ENCODE measurements at regions not wholly inside any gene's neighbourhood (a gene's known extent, or its start where the extent isn't known, plus 50 kb on each side); places are given as distances from the start of the nearest gene placed in this dataset.

DNA sequence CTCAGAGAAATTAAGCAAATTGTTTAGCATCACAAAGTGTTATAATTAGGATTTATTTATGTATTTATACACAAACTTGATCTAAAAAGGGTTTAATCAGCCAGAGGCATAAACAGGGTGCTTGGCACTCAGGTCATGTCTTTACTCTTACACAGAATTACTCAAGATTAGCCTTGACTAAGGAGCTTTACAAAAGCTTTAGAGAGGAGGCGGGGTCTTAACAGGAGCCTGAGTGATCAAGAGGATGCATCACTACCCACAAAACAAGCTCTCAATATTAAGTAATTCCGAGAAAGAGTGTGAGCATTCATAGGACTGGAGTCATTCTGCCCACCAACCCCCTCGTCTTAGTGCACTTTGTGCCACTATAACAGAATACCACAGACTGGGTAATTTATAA is 103.0 kb downstream of the SPATA19 start:
- Mint-ChIP-seq H3K27me3 (peaks cover 5% of the 10 kb centered on the region), H3K4me1 (no peaks in the 10 kb centered on the region), H3K27ac (no peak overlapping the region), H3K4me3 (no peak overlapping the region), H3K9me3 (ENCODE audit: low read depth) (peaks cover 2% of the 10 kb centered on the region), H3K36me3 (ENCODE audit: low read depth) (no peaks in the 10 kb centered on the region)
- DNase-seq: no peak
- ChIA-PET CTCF (interaction anchor here (0.5 kb wide), 1 partner anchor 308 kb away, joined by 3 read pairs; no protein-coding TSS in a partner anchor), POLR2A (no interaction called here)
- peak; percentile 44 for ATAC-seq
- intact Hi-C loops (cut with DNase I, micrococcal nuclease): no loop called here

DNA sequence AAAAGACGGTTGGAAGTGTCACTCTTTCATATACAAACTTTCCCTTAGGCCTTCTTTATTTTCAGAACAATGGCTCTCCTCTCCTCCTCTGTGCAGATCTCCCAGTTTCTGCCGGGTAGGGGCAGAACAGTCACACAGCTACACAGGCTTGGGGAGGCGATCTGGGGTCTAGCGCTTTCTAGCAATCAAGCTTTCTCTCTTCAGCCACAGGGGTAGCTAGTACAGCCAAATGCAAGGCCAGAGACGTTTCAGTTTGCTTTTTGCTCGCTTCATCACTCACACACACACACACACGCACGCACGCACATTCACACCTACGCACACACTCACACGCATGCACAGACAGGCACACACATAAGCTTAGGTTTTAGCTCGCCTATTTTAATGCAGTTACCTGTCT is 104.3 kb downstream of the SPATA19 start:
- ChIA-PET CTCF (no interaction called here), POLR2A (no interaction called here)
- no peaks in the 10 kb centered on the region for H3K36me3 Mint-ChIP-seq (ENCODE audit: low read depth)
- H3K4me1 Mint-ChIP-seq: no peaks in the 10 kb centered on the region
- ATAC-seq (no peak), DNase-seq (no peak)
- peaks cover 2% of the 10 kb centered on the region for H3K9me3 Mint-ChIP-seq (ENCODE audit: low read depth)
- H3K27me3 Mint-ChIP-seq: peaks cover 3% of the 10 kb centered on the region
- intact Hi-C loops (cut with DNase I, micrococcal nuclease): no loop called here
- H3K4me3 Mint-ChIP-seq: no peak overlapping the region
- H3K27ac Mint-ChIP-seq: no peak overlapping the region

DNA sequence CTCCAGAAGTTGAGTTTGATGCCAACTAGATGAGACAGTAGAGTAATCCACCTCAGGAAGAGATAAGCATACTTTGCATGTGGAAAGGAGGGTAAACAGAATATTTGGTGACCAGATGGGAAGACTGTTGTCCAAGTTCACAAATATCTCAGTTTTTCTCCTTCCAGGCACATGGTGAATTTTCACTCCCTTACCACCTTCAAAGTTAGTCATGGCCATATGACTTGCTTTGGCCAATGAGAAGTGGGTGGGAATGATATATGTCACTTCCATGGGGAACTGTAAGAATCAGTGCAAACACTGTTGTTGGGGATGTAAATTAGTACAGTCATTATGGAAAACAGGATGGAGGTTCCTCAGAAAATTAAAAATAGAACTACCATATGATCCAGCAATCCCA is 105.8 kb downstream of the SPATA19 start:
- ChIA-PET POLR2A (no interaction called here), CTCF (no interaction called here)
- Mint-ChIP-seq H3K27ac (no peak overlapping the region), H3K27me3 (peaks cover 3% of the 10 kb centered on the region), H3K9me3 (ENCODE audit: low read depth) (peaks cover 2% of the 10 kb centered on the region), H3K36me3 (ENCODE audit: low read depth) (no peaks in the 10 kb centered on the region), H3K4me1 (no peaks in the 10 kb centered on the region), H3K4me3 (no peak overlapping the region)
- ATAC-seq (no peak), DNase-seq (no peak)
- intact Hi-C loops (cut with DNase I, micrococcal nuclease): no loop called here

DNA sequence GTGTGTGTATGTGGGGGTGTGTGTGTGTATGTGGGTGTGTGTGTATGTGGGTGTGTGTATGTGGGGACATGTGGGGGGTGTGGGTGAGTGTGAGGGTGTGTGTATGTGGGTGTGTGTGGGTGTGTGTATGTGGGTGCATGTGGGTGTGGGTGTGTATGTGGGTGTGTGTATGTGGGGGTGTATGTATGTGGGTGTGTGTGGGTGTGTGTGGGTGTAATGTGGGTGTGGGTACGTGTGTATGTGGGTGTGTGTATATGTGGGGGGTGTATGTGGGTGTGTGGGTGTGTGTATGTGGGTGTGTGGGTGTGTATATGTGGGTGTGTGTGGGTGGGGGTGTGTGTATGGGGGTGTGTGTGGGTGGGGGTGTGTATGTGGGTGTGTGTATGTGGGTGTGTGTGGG is 106.7 kb downstream of the SPATA19 start:
- Mint-ChIP-seq H3K4me3 (no peak overlapping the region), H3K27me3 (peaks cover 3% of the 10 kb centered on the region), H3K27ac (no peak overlapping the region), H3K9me3 (ENCODE audit: low read depth) (peaks cover 2% of the 10 kb centered on the region), H3K36me3 (ENCODE audit: low read depth) (no peaks in the 10 kb centered on the region), H3K4me1 (no peaks in the 10 kb centered on the region)
- ChIA-PET POLR2A (no interaction called here), CTCF (no interaction called here)
- no peak for DNase-seq
- intact Hi-C loops (cut with DNase I, micrococcal nuclease): no loop called here
- ATAC-seq: no peak

DNA sequence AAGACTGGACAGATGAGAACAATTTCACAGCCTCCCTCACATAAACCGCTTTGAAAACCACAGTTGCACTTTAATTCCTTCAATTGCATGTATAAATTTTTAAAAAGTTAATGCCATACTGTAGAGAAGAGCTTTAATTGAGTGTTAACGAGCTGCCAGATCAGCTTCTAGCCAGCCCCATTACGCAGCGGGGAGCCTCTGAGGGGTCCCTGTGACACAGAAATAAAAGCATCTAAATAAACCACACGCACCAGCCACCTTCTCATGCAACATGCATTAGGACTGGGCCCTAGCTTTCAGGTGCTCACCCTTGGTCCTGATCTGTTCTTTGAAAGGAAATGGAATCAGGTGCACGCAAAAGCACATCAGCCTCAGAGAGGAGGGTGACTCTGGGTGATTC is 111.7 kb downstream of the SPATA19 start:
- H3K9me3 Mint-ChIP-seq (ENCODE audit: low read depth): peaks cover 2% of the 10 kb centered on the region
- H3K27ac Mint-ChIP-seq: no peak overlapping the region
- intact Hi-C loops (cut with DNase I, micrococcal nuclease): no loop called here
- no peaks in the 10 kb centered on the region for H3K4me1 Mint-ChIP-seq
- ATAC-seq (no peak), DNase-seq (no peak)
- CTCF ChIA-PET: no interaction called here
- H3K4me3 Mint-ChIP-seq: no peak overlapping the region
- POLR2A ChIA-PET: no interaction called here
- H3K36me3 Mint-ChIP-seq (ENCODE audit: low read depth): no peaks in the 10 kb centered on the region
- H3K27me3 Mint-ChIP-seq: no peaks in the 10 kb centered on the region

DNA sequence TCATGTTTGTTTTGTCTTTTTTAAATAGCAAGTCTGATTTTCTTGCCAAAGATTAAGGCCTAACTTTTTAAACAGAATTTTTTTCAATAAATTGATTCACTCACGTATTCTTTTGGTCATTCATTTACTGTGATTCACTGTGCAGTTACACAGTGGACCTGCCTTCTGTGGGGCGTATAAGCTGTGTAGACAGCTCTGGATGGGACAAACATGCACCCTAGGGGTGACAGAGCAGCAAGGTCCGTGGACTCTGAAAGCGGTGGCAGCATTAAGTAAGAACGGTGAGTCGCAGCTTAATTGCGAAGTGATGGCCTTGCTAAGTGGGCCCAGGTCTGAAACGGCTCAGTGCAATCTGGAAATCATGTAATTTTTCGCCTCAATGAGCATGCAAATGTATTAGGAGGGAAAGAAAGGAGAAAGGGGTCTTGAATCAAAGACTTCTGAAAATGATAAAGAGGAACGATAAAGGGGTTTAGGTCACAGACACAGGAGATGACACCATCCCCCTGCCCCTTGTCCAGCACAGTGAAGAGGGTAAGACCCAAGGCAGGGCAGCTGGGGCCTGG is 113.1 kb downstream of the SPATA19 start:
- ChIA-PET CTCF (no interaction called here), POLR2A (no interaction called here)
- DNase-seq: no peak
- no peaks in the 10 kb centered on the region for H3K36me3 Mint-ChIP-seq (ENCODE audit: low read depth)
- intact Hi-C loops (cut with DNase I, micrococcal nuclease): no loop called here
- H3K27me3 Mint-ChIP-seq: no peaks in the 10 kb centered on the region
- no peak for ATAC-seq
- H3K9me3 Mint-ChIP-seq (ENCODE audit: low read depth): no peaks in the 10 kb centered on the region
- no peak overlapping the region for H3K4me3 Mint-ChIP-seq
- no peak overlapping the region for H3K27ac Mint-ChIP-seq
- H3K4me1 Mint-ChIP-seq: no peaks in the 10 kb centered on the region

DNA sequence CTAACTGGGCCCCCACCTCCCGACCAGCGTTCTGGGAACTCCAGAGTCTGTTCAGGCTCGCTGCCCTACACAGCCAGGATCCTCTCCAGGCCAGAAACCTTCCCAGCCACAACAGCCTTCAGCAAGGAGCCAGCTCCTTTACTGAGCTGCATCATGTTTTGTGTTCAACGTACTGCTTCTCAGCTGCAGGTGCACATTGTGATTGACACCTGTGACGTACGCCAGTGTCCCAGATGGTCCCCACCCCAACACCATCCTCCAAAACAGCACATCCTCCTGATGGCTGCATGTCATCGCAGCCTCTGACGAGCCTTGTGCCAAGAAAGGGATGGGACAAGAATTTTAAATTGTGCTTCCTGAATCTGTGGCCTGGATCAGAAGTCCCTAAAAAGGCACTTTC is 117.5 kb downstream of the SPATA19 start:
- Mint-ChIP-seq H3K36me3 (ENCODE audit: low read depth) (no peaks in the 10 kb centered on the region), H3K27me3 (no peaks in the 10 kb centered on the region)

DNA sequence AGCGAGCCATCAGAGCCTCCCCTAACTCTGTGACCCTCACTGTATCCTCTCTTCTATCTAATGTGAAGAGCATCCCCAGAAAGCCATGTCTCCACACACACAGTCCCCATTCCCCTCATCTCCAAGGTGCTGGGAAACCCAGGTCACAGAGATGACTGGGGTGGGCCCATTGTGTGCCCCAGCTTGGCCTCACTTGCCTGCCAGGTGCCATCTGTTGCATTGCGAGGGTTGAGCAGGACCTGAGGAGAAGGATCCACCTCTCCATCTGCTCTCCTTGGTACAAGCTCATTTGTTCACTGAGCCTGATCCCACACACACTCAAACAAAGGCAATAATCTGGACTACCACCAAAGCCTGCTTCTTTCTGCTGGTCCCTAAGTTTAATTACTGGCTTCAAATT is 118.8 kb downstream of the SPATA19 start:
- ChIA-PET POLR2A (no interaction called here), CTCF (no interaction called here)
- Mint-ChIP-seq H3K36me3 (ENCODE audit: low read depth) (no peaks in the 10 kb centered on the region), H3K27me3 (no peaks in the 10 kb centered on the region), H3K9me3 (ENCODE audit: low read depth) (no peaks in the 10 kb centered on the region), H3K27ac (no peak overlapping the region), H3K4me3 (no peak overlapping the region), H3K4me1 (no peaks in the 10 kb centered on the region)
- intact Hi-C loops (cut with DNase I, micrococcal nuclease): no loop called here
- DNase-seq (no peak), ATAC-seq (no peak)

More for the DNA sequence above, 117.5 kb downstream of the SPATA19 start:
- POLR2A ChIA-PET: no interaction called here
- CTCF ChIA-PET: no interaction called here
- ATAC-seq (no peak), DNase-seq (no peak)
- no peak overlapping the region for H3K27ac Mint-ChIP-seq
- H3K4me1 Mint-ChIP-seq: no peaks in the 10 kb centered on the region
- intact Hi-C loops (cut with DNase I, micrococcal nuclease): no loop called here
- no peaks in the 10 kb centered on the region for H3K9me3 Mint-ChIP-seq (ENCODE audit: low read depth)
- no peak overlapping the region for H3K4me3 Mint-ChIP-seq

DNA sequence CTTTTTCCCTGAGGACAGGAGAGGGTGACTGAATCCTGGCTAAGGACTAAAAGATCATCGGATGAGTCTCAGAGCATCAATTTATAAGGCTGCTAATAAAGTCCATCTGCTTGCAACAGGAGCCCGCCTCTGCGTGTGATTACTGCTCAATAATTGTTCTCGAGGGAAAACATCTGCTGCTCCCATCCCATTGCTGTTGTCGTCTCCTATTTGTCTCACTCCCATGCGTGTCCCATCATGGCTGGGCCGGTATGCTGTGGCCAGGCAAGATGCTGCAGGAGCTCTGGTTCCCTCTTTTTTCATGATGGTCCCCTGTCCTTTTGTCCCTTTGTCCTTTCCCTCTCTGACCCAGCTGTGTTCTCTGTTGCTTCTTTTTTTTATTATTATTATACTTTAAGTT is 121.2 kb downstream of the SPATA19 start:
- no peaks in the 10 kb centered on the region for H3K36me3 Mint-ChIP-seq (ENCODE audit: low read depth)
- ChIA-PET POLR2A (no interaction called here), CTCF (no interaction called here)
- H3K4me3 Mint-ChIP-seq: no peak overlapping the region
- H3K27me3 Mint-ChIP-seq: no peaks in the 10 kb centered on the region
- intact Hi-C loops (cut with DNase I, micrococcal nuclease): no loop called here
- H3K9me3 Mint-ChIP-seq (ENCODE audit: low read depth): no peaks in the 10 kb centered on the region
- H3K27ac Mint-ChIP-seq: no peak overlapping the region
- DNase-seq (no peak), ATAC-seq (no peak)
- H3K4me1 Mint-ChIP-seq: no peaks in the 10 kb centered on the region

DNA sequence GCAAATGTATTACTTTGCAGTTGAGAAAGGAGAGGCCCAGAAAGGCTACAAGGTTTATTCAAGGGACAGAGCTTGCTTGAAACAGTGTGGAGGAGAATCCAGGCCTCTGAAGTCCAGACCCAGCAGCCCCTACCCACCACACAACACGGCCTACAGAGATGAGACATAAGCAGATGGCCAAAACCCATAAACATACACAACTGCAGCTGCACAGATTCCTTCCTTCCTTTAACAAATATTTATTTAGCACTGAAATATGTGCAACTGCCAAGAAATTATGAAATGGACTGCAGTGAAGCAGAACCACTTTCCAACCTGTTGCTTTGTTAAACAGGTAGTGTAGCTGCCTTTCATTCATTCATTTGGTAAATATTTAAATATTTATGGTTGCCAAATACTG is 122.3 kb downstream of the SPATA19 start:
- POLR2A ChIA-PET: no interaction called here
- H3K27ac Mint-ChIP-seq: no peak overlapping the region
- H3K27me3 Mint-ChIP-seq: no peaks in the 10 kb centered on the region
- H3K36me3 Mint-ChIP-seq (ENCODE audit: low read depth): no peaks in the 10 kb centered on the region
- no peaks in the 10 kb centered on the region for H3K9me3 Mint-ChIP-seq (ENCODE audit: low read depth)
- intact Hi-C loops (cut with DNase I, micrococcal nuclease): no loop called here
- no peaks in the 10 kb centered on the region for H3K4me1 Mint-ChIP-seq
- ATAC-seq (no peak), DNase-seq (no peak)
- CTCF ChIA-PET: no interaction called here
- no peak overlapping the region for H3K4me3 Mint-ChIP-seq

DNA sequence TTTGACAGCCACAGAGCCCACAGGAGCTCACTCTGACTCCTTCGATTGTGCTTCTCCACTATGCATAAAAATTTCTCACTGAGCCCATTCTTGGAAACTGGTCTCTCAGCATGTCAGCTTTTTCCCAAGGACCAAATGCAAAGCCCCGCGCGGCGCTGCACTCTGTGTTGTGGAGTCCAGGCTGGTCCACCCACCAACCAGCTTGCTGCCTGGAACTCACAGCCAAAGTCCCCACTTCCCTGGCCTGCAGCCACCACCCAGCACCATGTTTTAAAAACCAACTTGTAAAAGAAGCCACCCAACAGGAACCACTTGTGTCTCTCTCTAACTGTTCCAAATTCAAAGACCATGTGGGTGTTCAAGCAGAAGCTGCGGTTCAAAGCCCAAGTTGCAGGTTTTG is 124.4 kb downstream of the SPATA19 start:
- H3K36me3 Mint-ChIP-seq (ENCODE audit: low read depth): no peaks in the 10 kb centered on the region
- H3K4me3 Mint-ChIP-seq: no peak overlapping the region
- CTCF ChIA-PET: no interaction called here
- no peaks in the 10 kb centered on the region for H3K9me3 Mint-ChIP-seq (ENCODE audit: low read depth)
- H3K4me1 Mint-ChIP-seq: no peaks in the 10 kb centered on the region
- DNase-seq (no peak), ATAC-seq (no peak)
- intact Hi-C loops (cut with DNase I, micrococcal nuclease): no loop called here
- POLR2A ChIA-PET: no interaction called here
- peaks cover 2% of the 10 kb centered on the region for H3K27me3 Mint-ChIP-seq
- H3K27ac Mint-ChIP-seq: no peak overlapping the region

DNA sequence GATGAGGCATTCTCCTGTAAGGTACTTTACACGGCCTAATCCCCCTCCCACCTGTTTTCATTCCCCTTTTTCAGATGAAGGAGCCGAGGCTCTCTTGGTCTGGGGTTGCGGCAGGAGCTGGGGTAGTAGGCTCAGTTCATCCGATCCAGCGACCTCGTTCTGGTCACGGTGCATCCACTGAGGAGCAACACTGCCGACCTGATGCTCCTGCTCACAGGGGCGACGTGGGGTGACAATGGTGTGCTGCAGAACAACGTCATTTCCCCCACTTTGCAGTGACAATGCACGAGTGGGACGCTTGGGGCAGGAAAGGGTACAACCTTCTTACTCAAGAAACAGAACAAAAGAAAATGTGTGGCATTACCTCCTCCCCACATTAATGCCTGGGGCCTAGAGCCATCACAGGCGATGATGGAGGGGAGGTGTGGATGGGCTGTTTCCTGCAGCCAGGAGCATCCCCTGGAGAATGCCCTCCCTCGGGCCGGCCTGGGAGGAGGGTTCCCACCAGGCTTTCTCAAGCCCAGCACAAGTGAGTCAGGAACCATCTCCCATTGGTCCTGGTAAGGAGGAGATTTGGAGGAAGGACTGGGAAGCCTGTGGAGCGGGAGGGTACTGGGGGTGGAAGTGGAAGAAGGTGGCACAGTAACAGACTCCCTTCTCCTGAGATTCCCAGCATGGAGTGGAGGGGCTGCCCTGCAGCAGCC is 125.6 kb downstream of the SPATA19 start:
- ATAC-seq (no peak), DNase-seq (no peak)
- ChIA-PET CTCF (no interaction called here), POLR2A (no interaction called here)
- Mint-ChIP-seq H3K4me1 (no peaks in the 10 kb centered on the region), H3K27ac (no peak overlapping the region), H3K36me3 (ENCODE audit: low read depth) (no peaks in the 10 kb centered on the region), H3K9me3 (ENCODE audit: low read depth) (no peaks in the 10 kb centered on the region), H3K27me3 (peaks cover 2% of the 10 kb centered on the region), H3K4me3 (no peak overlapping the region)
- intact Hi-C loops (cut with DNase I, micrococcal nuclease): no loop called here

DNA sequence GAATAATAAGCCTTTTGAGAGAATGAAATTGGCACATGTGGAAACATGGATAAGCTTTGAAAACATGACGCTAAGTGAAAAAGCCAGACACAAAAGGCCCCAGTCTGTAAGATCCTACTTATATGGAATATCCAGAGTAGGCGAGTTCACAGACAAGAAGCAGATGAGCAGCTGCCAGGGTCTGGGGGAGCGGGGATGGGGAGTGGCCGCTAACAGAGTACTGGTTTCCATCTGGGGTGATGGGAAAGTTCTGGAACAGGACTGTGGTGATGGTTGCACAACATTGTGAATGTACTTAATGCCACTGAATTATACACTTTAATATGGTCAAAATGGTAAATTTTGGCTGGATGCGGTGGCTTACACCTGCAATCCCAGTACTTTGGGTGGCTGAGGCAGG is 126.5 kb downstream of the SPATA19 start:
- Mint-ChIP-seq H3K4me3 (no peak overlapping the region), H3K27me3 (peaks cover 2% of the 10 kb centered on the region), H3K9me3 (ENCODE audit: low read depth) (no peaks in the 10 kb centered on the region), H3K4me1 (no peaks in the 10 kb centered on the region), H3K27ac (no peak overlapping the region), H3K36me3 (ENCODE audit: low read depth) (no peaks in the 10 kb centered on the region)
- intact Hi-C loops (cut with DNase I, micrococcal nuclease): no loop called here
- CTCF ChIA-PET: no interaction called here
- POLR2A ChIA-PET: no interaction called here
- ATAC-seq: no peak
- DNase-seq: no peak

Measured in activated CD4-positive, alpha-beta T cell treated with anti-CD3 and anti-CD28 coated beads for 36 hours (primary cell).